ENCODE measurements at regions not wholly inside any gene's neighbourhood (a gene's known extent, or its start where the extent isn't known, plus 50 kb on each side); places are given as distances from the start of the nearest gene placed in this dataset.

- BruUV-seq (replicated peaks), result no TSS peak
- in situ Hi-C loops (cut with HindIII; ENCODE audit: low pct_unique_long_range_greater_than_20kb, low sequenced_read_pairs), result no loop called here
Measured at GRCh38 chr1:199057322-199057721, 418.5 kb downstream of the PTPRC start.

DNA sequence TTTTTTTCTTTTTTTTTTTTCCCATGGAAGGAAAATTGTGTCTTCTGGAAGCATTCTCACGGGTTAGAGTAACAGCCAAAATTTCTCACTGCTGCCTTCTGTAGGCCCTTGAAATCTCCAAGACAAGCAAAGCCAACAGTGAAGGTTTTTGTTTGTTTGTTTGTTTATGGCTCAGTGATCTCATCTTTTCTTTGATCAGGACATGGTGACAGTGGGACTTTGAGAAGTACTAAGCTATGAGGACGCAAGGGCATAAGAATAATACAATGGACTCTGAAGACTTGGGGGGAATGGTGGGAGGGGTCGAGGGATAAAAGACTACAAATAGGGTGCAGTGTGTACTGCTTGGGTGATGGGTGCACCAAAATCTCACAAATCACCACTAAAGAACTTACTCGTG, 419.4 kb downstream of the PTPRC start:
- intact Hi-C loops (cut with micrococcal nuclease; ENCODE audit: unreplicated experiment), result no loop called here
- Histone ChIP-seq H3K4me1 (ENCODE audit: control insufficient read depth, insufficient read depth, low read length) (0 out of 2 replicates have a peak, but pooled peaks cover 3% of the 10 kb centered on the region), H3K27ac (ENCODE audit: low read length) (no peak overlapping the region), H3K4me3 (ENCODE audit: low read depth in 2 of 2, low read length in 2 of 2) (no peak overlapping the region), H3K36me3 (ENCODE audit: control insufficient read depth, insufficient read depth, low read length) (no peaks in the 10 kb centered on the region), H3K27me3 (ENCODE audit: control insufficient read depth, insufficient read depth, low read length) (no peaks in the 10 kb centered on the region), H3K9me3 (ENCODE audit: control insufficient read depth, insufficient read depth, low read depth, low read length) (no peaks in the 10 kb centered on the region)
- no peak for TF ChIP-seq REST (IDR thresholded peaks at IDR 0.05; ENCODE audit: insufficient read depth in 1 of 2, low read depth in 2 of 2, low read length in 1 of 2)
- no peak for TF ChIP-seq SIN3A (IDR thresholded peaks at IDR 0.05; ENCODE audit: borderline replicate concordance, insufficient read depth, low read depth, low read length)
- TF ChIP-seq POLR2AphosphoS5 (IDR thresholded peaks at IDR 0.05; ENCODE audit: low read depth, low read length), result no peak
- TF ChIP-seq CTCF (IDR thresholded peaks at IDR 0.05), result no peak
- no peak for TF ChIP-seq TCF7L2 (IDR thresholded peaks at IDR 0.05; ENCODE audit: low read depth, low read length)
- no TSS peak for BruUV-seq (replicated peaks)
- in situ Hi-C loops (cut with HindIII; ENCODE audit: low pct_unique_long_range_greater_than_20kb, low sequenced_read_pairs), result no loop called here
- POLR2A ChIA-PET, result no interaction called here
- CTCF ChIA-PET, result no interaction called here
- ATAC-seq (no peak), DNase-seq (ENCODE audit: low read depth, low spot score) (no peak)

More at GRCh38 chr1:199057322-199057721, 418.5 kb downstream of the PTPRC start:
- Histone ChIP-seq H3K4me3 (ENCODE audit: low read depth in 2 of 2, low read length in 2 of 2) (no peak overlapping the region), H3K9me3 (ENCODE audit: control insufficient read depth, insufficient read depth, low read depth, low read length) (no peaks in the 10 kb centered on the region), H3K36me3 (ENCODE audit: control insufficient read depth, insufficient read depth, low read length) (no peaks in the 10 kb centered on the region), H3K27ac (ENCODE audit: low read length) (no peak overlapping the region), H3K27me3 (ENCODE audit: control insufficient read depth, insufficient read depth, low read length) (no peaks in the 10 kb centered on the region), H3K4me1 (ENCODE audit: control insufficient read depth, insufficient read depth, low read length) (0 out of 2 replicates have a peak, but pooled peaks cover 3% of the 10 kb centered on the region)
- ATAC-seq (no peak), DNase-seq (ENCODE audit: low read depth, low spot score) (no peak)
- no peak for TF ChIP-seq POLR2AphosphoS5 (IDR thresholded peaks at IDR 0.05; ENCODE audit: low read depth, low read length)
- no peak for TF ChIP-seq TCF7L2 (IDR thresholded peaks at IDR 0.05; ENCODE audit: low read depth, low read length)
- TF ChIP-seq CTCF (IDR thresholded peaks at IDR 0.05), result no peak
- TF ChIP-seq SIN3A (IDR thresholded peaks at IDR 0.05; ENCODE audit: borderline replicate concordance, insufficient read depth, low read depth, low read length), result no peak
- no peak for TF ChIP-seq REST (IDR thresholded peaks at IDR 0.05; ENCODE audit: insufficient read depth in 1 of 2, low read depth in 2 of 2, low read length in 1 of 2)
- intact Hi-C loops (cut with micrococcal nuclease; ENCODE audit: unreplicated experiment), result no loop called here
- POLR2A ChIA-PET, result no interaction called here
- CTCF ChIA-PET, result no interaction called here
